Keratinocyte (primary cell): ENCODE measurements at regions not wholly inside any gene's neighbourhood (a gene's known extent, or its start where the extent isn't known, plus 50 kb on each side); places are given as distances from the start of the nearest gene placed in this dataset.

ENCODE experiments used
- DNase-seq: peaks from one replicate; pipeline ENCODE4 v3.0.0-alpha.2; 2011; ENCODE audit warnings: low read depth, missing footprints, low spot score
- FAIRE-seq: peaks from 2 replicates; lab custom pipeline; 2011; peaks lifted over from hg19 to GRCh38; lab: Jason Lieb, UNC
- H2AFZ ChIP-seq: 2 replicates; pipeline ENCODE4 v1.6.0; 2012; ENCODE audit warnings: low read length, control low read depth, inconsistent platforms; ENCODE audit not compliant: control insufficient read depth
- H3K27ac ChIP-seq: 2 replicates; pipeline ENCODE4 v1.5.1; 2011; ENCODE audit warnings: low read length; ENCODE audit not compliant: control insufficient read depth, insufficient read depth
- H3K27me3 ChIP-seq: 3 replicates; pipeline ENCODE4 v1.6.0; 2011; ENCODE audit warnings: low read length; ENCODE audit not compliant: control insufficient read depth, insufficient read depth; ENCODE audit errors: extremely low read depth
- H3K36me3 ChIP-seq, 2 experiments: 2 replicates in 1 of 2; 3 replicates in 1 of 2; pipeline ENCODE4 v1.5.1; 2011; ENCODE audit warnings: low read length in 2 of 2, mild to moderate bottlenecking in 1 of 2; ENCODE audit not compliant: control insufficient read depth in 2 of 2, insufficient read depth in 2 of 2; ENCODE audit errors: extremely low read depth in 1 of 2
- H3K4me1 ChIP-seq: 3 replicates; pipeline ENCODE4 v1.5.1; 2011; ENCODE audit warnings: low read length; ENCODE audit not compliant: control insufficient read depth, insufficient read depth; ENCODE audit errors: extremely low read depth
- H3K4me2 ChIP-seq: 3 replicates; pipeline ENCODE4 v1.6.0; 2011; ENCODE audit warnings: low read depth, low read length; ENCODE audit not compliant: control insufficient read depth, insufficient read depth; ENCODE audit errors: extremely low read depth
- H3K4me3 ChIP-seq, 3 experiments: fragments of 200-600 bp in 1 of 3; sonication (generic) in 1 of 3; 2 replicates in 2 of 3; 3 replicates in 1 of 3; pipeline ENCODE4 v1.5.1; 2011 to 2016; ENCODE audit warnings: low read length in 3 of 3, mild to moderate bottlenecking in 3 of 3, control low read depth in 2 of 3, inconsistent platforms in 1 of 3, low read depth in 1 of 3, mixed read lengths in 1 of 3, mixed run types in 1 of 3, moderate library complexity in 1 of 3; ENCODE audit not compliant: control insufficient read depth in 2 of 3, insufficient read depth in 2 of 3; ENCODE audit errors: extremely low read depth in 1 of 3
- H3K79me2 ChIP-seq: 2 replicates; pipeline ENCODE4 v1.6.0; 2012; ENCODE audit warnings: low read length; ENCODE audit not compliant: control insufficient read depth, insufficient read depth
- H3K9ac ChIP-seq: 3 replicates; pipeline ENCODE4 v1.6.0; 2011; ENCODE audit warnings: low read length; ENCODE audit not compliant: control insufficient read depth, insufficient read depth; ENCODE audit errors: extremely low read depth
- H3K9me1 ChIP-seq: 3 replicates; pipeline ENCODE4 v1.6.0; 2011; ENCODE audit warnings: low read length; ENCODE audit not compliant: control insufficient read depth, insufficient read depth; ENCODE audit errors: extremely low read depth
- H3K9me3 ChIP-seq: 2 replicates; pipeline ENCODE4 v1.5.1; 2012; ENCODE audit warnings: low read depth, low read length; ENCODE audit not compliant: control insufficient read depth
- H4K20me1 ChIP-seq: 3 replicates; pipeline ENCODE4 v1.6.0; 2011; ENCODE audit warnings: low read length; ENCODE audit not compliant: control insufficient read depth, insufficient read depth; ENCODE audit errors: extremely low read depth
- CTCF ChIP-seq, 3 experiments: IDR thresholded peaks in 1 of 3; conservative IDR thresholded peaks in 1 of 3; optimal IDR thresholded peaks in 1 of 3; 2 replicates in 2 of 3; 3 replicates in 1 of 3; pipeline versions ENCODE3 to v1.5.1; 2011; ENCODE audit warnings: low read length in 3 of 3, mild to moderate bottlenecking in 3 of 3, moderate library complexity in 2 of 3, control low read depth in 1 of 3, inconsistent platforms in 1 of 3; ENCODE audit not compliant: insufficient read depth in 2 of 3; ENCODE audit errors: extremely low read depth in 1 of 3
- EZH2 ChIP-seq: IDR thresholded peaks from one replicate; pipeline ENCODE4 v1.6.1; 2012; ENCODE audit warnings: inconsistent platforms, mild to moderate bottlenecking, low read length, moderate library complexity
- dilution Hi-C: fragments of 300-500 bp; cut with MboI; formaldehyde crosslinking; loops from one replicate; pipeline ENCODE4 v1.7.0; 2020; ENCODE audit warnings: low sequenced_read_pairs; ENCODE audit not compliant: extremely low pct_ligation_motif_present

GRCh38 chr7:98479318-98479717 lies 78.4 kb upstream of the BAIAP2L1 start:
- FAIRE-seq, result no peak

GRCh38 chr7:98475352-98475751 lies 74.5 kb upstream of the BAIAP2L1 start:
- H3K27ac ChIP-seq, result no peak overlapping the region
- H3K9me3 ChIP-seq, result no peaks in the 10 kb centered on the region
- H3K4me3 ChIP-seq, result no peak overlapping the region
- FAIRE-seq, result no peak
- no peak overlapping the region for H3K4me2 ChIP-seq
- no peak overlapping the region for H2AFZ ChIP-seq
- no peaks in the 10 kb centered on the region for H3K9me1 ChIP-seq
- no peaks in the 10 kb centered on the region for H4K20me1 ChIP-seq
- no peak overlapping the region for H3K9ac ChIP-seq
- no peak for TF ChIP-seq CTCF (optimal IDR thresholded peaks at IDR 0.05 in 1 of 3, IDR thresholded peaks at IDR 0.05 in 1 of 3, conservative IDR thresholded peaks at IDR 0.05 in 1 of 3; ENCODE audit: extremely low read depth in 1 of 3, insufficient read depth in 2 of 3, low read length in 3 of 3)
- no peak for TF ChIP-seq EZH2
- H3K4me1 ChIP-seq, result no peaks in the 10 kb centered on the region
- peaks cover 1% of the 10 kb centered on the region for H3K27me3 ChIP-seq
- no peaks in the 10 kb centered on the region for H3K36me3 ChIP-seq
- H3K79me2 ChIP-seq, result no peaks in the 10 kb centered on the region
- no peak for DNase-seq
- dilution Hi-C loops, result no loop called here

More at GRCh38 chr7:98479318-98479717, 78.4 kb upstream of the BAIAP2L1 start:
- Histone ChIP-seq H4K20me1 (no peaks in the 10 kb centered on the region), H2AFZ (no peak overlapping the region), H3K4me1 (no peaks in the 10 kb centered on the region), H3K9me1 (no peaks in the 10 kb centered on the region), H3K4me3 (no peak overlapping the region), H3K36me3 (no peaks in the 10 kb centered on the region), H3K4me2 (no peak overlapping the region), H3K27me3 (no peaks in the 10 kb centered on the region), H3K9me3 (no peaks in the 10 kb centered on the region), H3K27ac (no peak overlapping the region), H3K9ac (no peak overlapping the region), H3K79me2 (no peaks in the 10 kb centered on the region)
- dilution Hi-C loops, result no loop called here
- no peak for DNase-seq
- no peak for TF ChIP-seq CTCF (optimal IDR thresholded peaks at IDR 0.05 in 1 of 3, IDR thresholded peaks at IDR 0.05 in 1 of 3, conservative IDR thresholded peaks at IDR 0.05 in 1 of 3; ENCODE audit: extremely low read depth in 1 of 3, insufficient read depth in 2 of 3, low read length in 3 of 3)
- TF ChIP-seq EZH2, result no peak
